Keratinocyte (primary cell): ENCODE measurements at regions not wholly inside any gene's neighbourhood (a gene's known extent, or its start where the extent isn't known, plus 50 kb on each side); places are given as distances from the start of the nearest gene placed in this dataset.

Experiments used
- CTCF ChIP-seq, 3 experiments: IDR thresholded peaks in 1 of 3; conservative IDR thresholded peaks in 1 of 3; optimal IDR thresholded peaks in 1 of 3; 2 replicates in 2 of 3; 3 replicates in 1 of 3; pipeline versions ENCODE3 to v1.5.1; 2011; ENCODE audit warnings: low read length in 3 of 3, mild to moderate bottlenecking in 3 of 3, moderate library complexity in 2 of 3, control low read depth in 1 of 3, inconsistent platforms in 1 of 3; ENCODE audit not compliant: insufficient read depth in 2 of 3; ENCODE audit errors: extremely low read depth in 1 of 3
- EZH2 ChIP-seq: IDR thresholded peaks from one replicate; pipeline ENCODE4 v1.6.1; 2012; ENCODE audit warnings: inconsistent platforms, mild to moderate bottlenecking, low read length, moderate library complexity

GRCh38 chr11:134657631-134658030 lies 245.6 kb upstream of the B3GAT1 start:
- TF ChIP-seq CTCF (optimal IDR thresholded peaks at IDR 0.05 in 1 of 3, IDR thresholded peaks at IDR 0.05 in 1 of 3, conservative IDR thresholded peaks at IDR 0.05 in 1 of 3; ENCODE audit: extremely low read depth in 1 of 3, insufficient read depth in 2 of 3, low read length in 3 of 3) (no peak), EZH2 (no peak)
